Stimulated activated CD4-positive, alpha-beta T cell treated with anti-CD3 and anti-CD28 coated beads, TNF-alpha, amount 100 ng/mL, for 24 hours (primary cell): ENCODE measurements at regions not wholly inside any gene's neighbourhood (a gene's known extent, or its start where the extent isn't known, plus 50 kb on each side); places are given as distances from the start of the nearest gene placed in this dataset.

Source experiments
- DNase-seq, 3 experiments: peaks; one replicate each; pipeline ENCODE4 v3.0.0-alpha.2; 2020; ENCODE audit warnings: low read depth in 3 of 3

DNA sequence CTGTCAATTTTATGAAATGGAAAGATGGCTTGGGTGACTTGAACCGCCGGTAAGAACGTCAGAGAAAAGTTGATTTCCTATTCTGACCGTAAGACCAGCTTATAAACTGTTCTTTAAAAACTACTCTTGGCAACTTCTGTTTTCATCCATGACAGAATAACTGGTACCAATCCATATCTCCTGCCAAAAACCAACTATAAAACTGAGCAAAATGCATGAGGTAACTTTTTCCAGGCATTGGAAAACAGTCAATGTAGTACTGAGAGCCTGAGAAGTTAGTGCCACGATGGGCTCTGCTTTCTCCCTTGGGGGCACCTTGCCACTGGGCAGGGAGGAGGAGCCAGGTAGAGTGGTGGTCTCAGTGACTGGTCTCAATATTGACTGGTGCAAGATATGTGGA, 615.2 kb upstream of the TBL1XR1 start:
- no peak for DNase-seq

GRCh38 chr3:177813322-177813721, 616.0 kb upstream of the TBL1XR1 start:
- no peak for DNase-seq

DNA sequence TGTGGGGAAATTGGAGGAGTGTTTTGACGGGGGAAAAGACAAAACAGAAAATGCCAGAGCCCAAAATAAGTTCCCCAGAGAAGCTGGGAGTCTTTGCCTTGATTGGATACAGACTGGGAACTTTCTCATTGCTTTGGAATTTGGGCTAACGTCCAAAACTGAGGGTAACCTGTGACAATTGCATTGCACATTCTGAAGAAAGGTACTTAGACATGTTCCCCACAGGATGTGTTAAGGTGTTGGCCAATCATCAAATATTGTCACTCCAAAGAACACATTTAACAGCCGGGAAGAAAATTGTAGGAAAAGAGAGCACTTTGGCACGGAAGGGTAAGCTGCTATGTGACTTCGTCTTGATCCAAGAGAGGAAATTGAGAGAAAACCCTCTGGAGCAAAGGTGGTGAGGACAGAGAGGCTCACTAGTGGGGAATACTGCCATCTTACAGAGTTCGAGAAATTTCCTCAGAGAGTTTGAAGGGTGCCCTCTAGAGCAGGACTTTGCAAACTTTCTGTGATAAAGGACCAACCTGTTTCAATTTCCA, 619.5 kb upstream of the TBL1XR1 start:
- DNase-seq = no peak

- DNase-seq = no peak
Observed at GRCh38 chr3:177817751-177818150, 620.5 kb upstream of the TBL1XR1 start.

DNA sequence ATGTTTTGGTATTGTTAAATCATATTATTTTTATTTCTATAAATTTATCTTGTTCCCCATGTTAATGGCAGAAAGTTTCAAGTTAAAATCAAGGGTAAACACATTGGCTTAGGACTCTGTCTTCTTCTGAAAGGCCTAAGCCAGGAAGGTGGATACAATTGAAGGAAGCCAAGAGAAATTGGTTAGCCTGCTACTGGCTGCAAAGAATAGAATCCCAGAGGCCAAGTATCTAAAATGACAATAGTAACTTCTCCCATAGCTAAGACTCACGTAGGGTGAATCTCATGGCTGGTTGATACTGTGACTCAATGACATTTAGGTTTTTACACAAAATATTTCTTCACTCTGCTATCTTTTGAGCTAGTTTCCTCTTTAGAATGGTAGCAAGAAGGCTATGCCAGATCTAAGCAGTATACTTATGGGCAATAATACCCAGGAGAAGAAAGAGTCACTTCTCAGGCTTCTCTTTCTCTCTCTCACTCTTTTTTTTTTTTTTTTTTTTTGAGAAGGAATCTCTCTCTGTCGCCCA, 621.5 kb upstream of the TBL1XR1 start:
- DNase-seq = no peak

DNA sequence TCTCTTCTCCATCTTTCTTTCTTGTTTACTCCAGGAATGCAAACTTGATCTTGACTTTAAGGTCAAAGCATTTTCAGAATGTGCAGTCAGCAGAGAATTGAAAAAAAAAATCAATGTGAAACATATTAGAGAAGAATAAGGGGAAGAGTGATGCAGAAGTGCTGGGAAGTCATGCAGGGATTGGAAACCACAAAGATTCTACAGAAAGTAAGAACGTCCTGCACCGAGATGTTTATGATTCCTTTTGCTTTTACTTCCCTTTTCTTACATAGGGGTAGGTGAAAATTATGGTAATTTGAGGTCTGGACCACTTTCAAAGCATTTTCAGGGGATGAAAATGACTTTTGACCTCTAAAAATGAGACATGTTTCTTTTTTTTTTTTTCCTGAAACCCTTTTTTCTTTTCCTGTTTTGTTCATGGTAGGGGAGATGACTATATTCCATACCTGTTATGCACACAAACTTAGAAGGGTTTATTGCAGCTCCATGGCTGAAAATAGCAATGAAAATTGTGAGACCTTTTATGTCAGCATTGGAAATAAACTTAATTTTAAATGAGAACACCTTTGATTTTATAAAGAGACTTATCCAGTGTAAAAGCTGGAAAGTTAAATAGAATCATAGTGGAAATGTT, 623.5 kb upstream of the TBL1XR1 start:
- DNase-seq = no peak

DNA sequence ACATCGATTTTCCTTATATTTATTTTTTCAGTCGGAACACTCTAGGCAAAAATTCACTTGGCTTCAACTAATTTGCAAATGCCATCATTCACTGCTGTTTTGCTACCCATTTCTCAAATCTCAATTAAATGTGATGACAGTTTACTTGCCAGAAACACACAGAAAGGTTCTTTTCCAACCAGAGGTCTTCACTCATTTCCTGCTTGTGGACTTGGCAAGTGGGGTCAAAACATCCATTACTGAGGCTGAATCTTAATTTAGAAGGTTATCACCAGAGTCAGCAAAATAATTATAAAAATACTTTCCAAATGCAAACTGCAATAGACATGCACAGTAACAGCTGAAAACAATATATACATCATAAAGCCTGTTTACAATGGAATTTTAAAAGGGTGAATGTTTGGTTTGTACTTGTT, 625.4 kb upstream of the TBL1XR1 start:
- no peak for DNase-seq

- no peak for DNase-seq
Observed at GRCh38 chr3:177823701-177824189, 626.5 kb upstream of the TBL1XR1 start.

GRCh38 chr3:177824190-177824786, 627.0 kb upstream of the TBL1XR1 start:
- DNase-seq = no peak

DNA sequence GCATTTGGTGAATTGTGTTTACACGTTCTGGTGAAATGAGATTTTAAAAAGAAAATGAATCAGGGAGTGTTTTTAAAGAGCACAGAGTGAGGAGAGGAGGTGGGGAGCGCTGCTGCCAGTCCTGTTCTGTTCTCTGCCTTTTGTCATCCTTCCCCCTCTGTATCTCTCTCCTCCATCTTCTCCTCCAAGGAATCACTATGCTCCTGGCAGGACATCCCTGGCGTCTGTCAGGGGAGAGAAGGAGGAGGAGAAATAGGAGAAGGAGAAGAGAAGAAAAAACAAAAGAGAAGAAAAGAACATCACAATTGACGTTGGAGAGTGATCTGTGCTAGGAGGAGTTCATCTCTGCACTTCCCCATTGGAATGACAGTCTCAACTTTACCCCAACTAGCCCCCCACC, 627.6 kb upstream of the TBL1XR1 start:
- no peak for DNase-seq

- no peak for DNase-seq
Observed at GRCh38 chr3:177826253-177826652, 629.0 kb upstream of the TBL1XR1 start.

DNA sequence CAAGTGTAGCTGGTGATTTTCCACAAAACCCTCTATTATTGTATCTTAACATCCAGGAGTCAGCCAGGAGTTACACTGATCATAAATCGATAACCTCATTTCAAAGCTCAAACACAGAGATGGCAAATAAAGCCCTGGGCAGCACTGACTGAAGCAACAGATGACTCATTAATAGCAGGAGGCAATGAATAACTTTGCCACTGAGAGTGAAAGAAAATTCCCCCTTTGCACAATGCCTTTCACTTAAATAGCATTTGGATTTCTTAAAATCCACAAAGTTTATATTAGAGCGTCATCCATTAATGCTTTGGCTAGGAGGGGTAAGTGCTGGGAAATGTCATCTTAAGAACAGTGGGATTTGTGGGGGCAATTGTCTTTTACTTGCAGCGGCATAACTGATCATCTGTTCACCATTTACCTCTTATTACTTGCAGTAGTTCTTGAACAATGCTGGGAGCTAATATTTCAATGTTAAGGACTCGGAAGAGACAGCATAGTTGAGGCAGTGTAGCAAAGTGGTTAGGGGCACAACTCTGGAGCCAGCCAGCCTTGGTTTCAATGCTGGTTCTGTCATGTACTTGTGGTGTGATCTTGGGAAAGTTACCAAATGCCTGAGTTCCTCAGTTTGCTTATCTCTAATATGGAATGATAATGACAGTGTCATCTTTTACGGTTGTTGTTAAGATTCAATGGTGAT, 630.4 kb upstream of the TBL1XR1 start:
- no peak for DNase-seq

DNA sequence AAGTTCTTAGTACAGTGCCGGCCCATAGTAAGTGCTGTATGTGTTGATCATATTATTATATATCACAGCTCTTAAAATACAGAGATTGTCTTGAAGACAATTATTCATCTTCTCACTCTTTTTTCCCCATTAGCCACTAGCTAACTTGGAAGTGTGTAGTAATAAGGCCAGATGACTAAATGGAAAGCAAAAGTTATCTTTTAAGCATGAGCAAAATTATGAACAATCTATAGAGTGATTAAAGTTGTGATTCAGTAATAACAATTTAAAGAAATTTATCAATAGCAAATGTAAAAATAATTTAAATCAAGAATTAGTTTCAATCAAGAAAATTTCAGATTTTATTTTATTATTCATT, 630.9 kb upstream of the TBL1XR1 start:
- DNase-seq = no peak

DNA sequence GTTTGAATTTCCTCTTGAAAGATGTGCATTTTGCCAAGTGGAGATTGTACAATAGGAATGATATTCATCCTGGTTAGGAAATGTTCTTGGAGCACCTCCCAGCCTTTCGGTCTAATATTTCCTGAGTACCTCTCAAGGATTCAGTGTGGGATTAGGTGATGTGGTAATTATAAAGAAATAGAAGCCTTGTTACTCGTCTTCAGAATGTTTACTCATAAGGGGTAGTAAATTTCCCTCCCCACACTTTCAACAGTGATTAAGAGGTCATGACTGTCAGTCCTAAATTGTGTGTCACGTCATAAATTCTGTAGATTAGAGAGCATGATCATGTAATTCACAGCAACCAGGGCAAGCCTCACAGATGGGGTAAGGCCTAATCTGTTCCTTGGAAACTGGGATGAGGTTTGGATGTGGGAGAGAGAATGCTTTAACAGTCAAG, 633.1 kb upstream of the TBL1XR1 start:
- no peak for DNase-seq

- no peak for DNase-seq
Observed at GRCh38 chr3:177831361-177831760, 634.1 kb upstream of the TBL1XR1 start.

GRCh38 chr3:177832880-177833279, 635.6 kb upstream of the TBL1XR1 start:
- no peak for DNase-seq

GRCh38 chr3:177833332-177833731, 636.0 kb upstream of the TBL1XR1 start:
- no peak for DNase-seq

DNA sequence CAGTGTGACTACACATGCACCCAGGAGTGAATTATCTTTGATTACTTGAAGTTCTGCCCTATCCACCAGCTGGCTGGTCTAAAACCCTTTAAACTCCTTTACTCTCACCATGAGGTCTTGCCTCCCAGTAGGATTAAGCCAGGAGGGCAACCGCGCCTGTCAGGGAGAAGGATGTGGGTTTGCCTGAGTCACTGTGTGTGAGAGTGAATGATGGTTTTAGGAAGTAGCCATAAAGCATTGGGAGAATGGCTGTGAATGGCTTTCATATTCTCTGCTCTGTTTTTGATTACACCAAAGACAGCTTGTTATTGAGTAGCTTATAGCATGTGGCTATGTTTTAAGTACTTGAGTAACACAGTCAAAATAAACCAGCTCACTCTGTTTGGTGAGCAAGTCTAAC, 637.7 kb upstream of the TBL1XR1 start:
- no peak for DNase-seq

DNA sequence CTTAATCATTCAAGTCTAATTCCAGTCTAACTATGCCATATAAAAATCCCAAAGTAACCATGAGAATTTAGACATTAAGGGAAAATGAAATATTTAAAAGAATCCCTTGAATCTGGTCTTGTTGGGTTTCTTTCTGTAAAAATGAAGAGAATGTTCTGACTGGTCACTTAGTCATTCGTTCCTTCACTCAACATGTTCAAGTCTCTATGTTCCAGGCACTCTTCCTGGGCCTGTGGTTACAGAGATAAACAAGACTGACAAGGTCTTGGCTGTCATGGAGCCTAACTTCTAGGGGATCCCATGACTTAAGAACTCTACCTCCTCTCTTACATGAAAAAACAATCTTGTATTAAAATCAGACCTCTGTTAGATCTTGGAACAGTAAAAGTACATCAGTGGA, 638.6 kb upstream of the TBL1XR1 start:
- no peak for DNase-seq

- DNase-seq = no peak
Observed at GRCh38 chr3:177836671-177837070, 639.4 kb upstream of the TBL1XR1 start.

- DNase-seq = no peak
Observed at GRCh38 chr3:177837951-177838655, 640.8 kb upstream of the TBL1XR1 start.

DNA sequence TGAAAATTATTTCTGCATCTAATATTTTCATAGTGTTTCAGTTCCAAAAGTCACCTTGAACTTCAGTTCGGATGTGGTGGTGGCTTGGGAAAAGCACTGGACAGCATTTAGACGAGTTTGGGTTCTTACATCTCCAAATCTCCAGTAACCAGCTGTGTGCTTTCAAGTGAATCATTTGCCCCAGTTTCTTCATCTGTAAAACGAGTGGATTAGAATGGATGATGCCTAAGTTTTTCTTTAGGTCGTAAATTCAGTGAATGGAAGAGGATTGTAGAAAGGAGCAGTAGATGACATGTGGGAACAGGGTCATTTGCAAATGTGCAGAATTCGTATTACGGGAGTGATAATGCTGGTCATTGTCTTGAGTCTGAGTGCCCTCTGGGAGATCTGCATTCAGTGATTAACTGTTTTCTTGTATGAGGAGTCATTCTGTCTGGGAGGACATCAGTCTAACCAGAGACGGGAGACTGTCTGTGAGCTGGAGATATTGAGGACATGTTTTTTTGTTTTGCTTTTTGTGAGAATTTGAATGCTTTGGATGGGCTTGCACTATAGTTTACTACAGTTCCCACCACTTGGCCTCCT, 641.6 kb upstream of the TBL1XR1 start:
- no peak for DNase-seq
